Trophoblast cell (in vitro differentiated cells and primary cell): ENCODE measurements at regions not wholly inside any gene's neighbourhood (a gene's known extent, or its start where the extent isn't known, plus 50 kb on each side); places are given as distances from the start of the nearest gene placed in this dataset.

Experiments
- DNase-seq, 2 donors: peaks; one replicate each; pipeline ENCODE4 v3.0.0-alpha.2; 2016
- H2AFZ ChIP-seq: 2 replicates; pipeline ENCODE4 v1.6.1; 2013; ENCODE audit warnings: low read length, moderate library complexity, mild to moderate bottlenecking; ENCODE audit not compliant: insufficient read depth, poor library complexity
- H2AK5ac ChIP-seq: 2 replicates; pipeline ENCODE4 v1.6.1; 2013; ENCODE audit warnings: mild to moderate bottlenecking, low read length
- H2BK120ac ChIP-seq: 2 replicates; pipeline ENCODE4 v1.6.1; 2013; ENCODE audit warnings: low read length, mild to moderate bottlenecking, moderate library complexity; ENCODE audit not compliant: insufficient read depth, poor library complexity
- H2BK12ac ChIP-seq: 2 replicates; pipeline ENCODE4 v1.6.1; 2013; ENCODE audit warnings: mild to moderate bottlenecking, low read length, moderate library complexity
- H2BK5ac ChIP-seq: 2 replicates; pipeline ENCODE4 v1.6.1; 2013; ENCODE audit warnings: low read length, low read depth, moderate library complexity, mild to moderate bottlenecking; ENCODE audit not compliant: poor library complexity
- H3K14ac ChIP-seq: 2 replicates; pipeline ENCODE4 v1.6.1; 2013; ENCODE audit warnings: mild to moderate bottlenecking, low read length
- H3K18ac ChIP-seq: 2 replicates; pipeline ENCODE4 v1.6.1; 2013; ENCODE audit warnings: mild to moderate bottlenecking, low read length
- H3K23ac ChIP-seq: 2 replicates; pipeline ENCODE4 v1.6.1; 2013; ENCODE audit warnings: low read length
- H3K27ac ChIP-seq: 2 replicates; pipeline ENCODE4 v1.5.1; 2013; ENCODE audit warnings: low read depth, mild to moderate bottlenecking, inconsistent platforms, low read length, moderate library complexity
- H3K27me3 ChIP-seq: 2 replicates; pipeline ENCODE4 v1.6.1; 2013; ENCODE audit warnings: inconsistent platforms, mild to moderate bottlenecking, low read length, moderate library complexity; ENCODE audit not compliant: insufficient read depth
- H3K36me3 ChIP-seq, 2 experiments: 1 replicate in 1 of 2; 2 replicates in 1 of 2; pipeline ENCODE4 v1.6.1; 2013; ENCODE audit warnings: low read length in 2 of 2, mild to moderate bottlenecking in 2 of 2, moderate library complexity in 1 of 2; ENCODE audit not compliant: insufficient read depth in 2 of 2, control insufficient read depth in 1 of 2
- H3K4ac ChIP-seq: 2 replicates; pipeline ENCODE4 v1.6.1; 2013; ENCODE audit warnings: low read depth, mild to moderate bottlenecking, low read length, moderate library complexity
- H3K4me1 ChIP-seq, 2 experiments: 1 replicate in 1 of 2; 2 replicates in 1 of 2; pipeline ENCODE4 v1.6.1; 2013; ENCODE audit warnings: low read length in 2 of 2, mild to moderate bottlenecking in 2 of 2, moderate library complexity in 1 of 2; ENCODE audit not compliant: insufficient read depth in 2 of 2, control insufficient read depth in 1 of 2
- H3K4me2 ChIP-seq: 2 replicates; pipeline ENCODE4 v1.6.1; 2013; ENCODE audit warnings: inconsistent platforms, mild to moderate bottlenecking, low read length, moderate library complexity
- H3K4me3 ChIP-seq: 2 replicates; pipeline ENCODE4 v1.5.1; 2013; ENCODE audit warnings: mild to moderate bottlenecking, low read depth, low read length, inconsistent platforms
- H3K79me1 ChIP-seq: one replicate; pipeline ENCODE4 v1.6.1; 2013; ENCODE audit warnings: low read length
- H3K79me2 ChIP-seq: 2 replicates; pipeline ENCODE4 v1.6.1; 2013; ENCODE audit warnings: low read length, mild to moderate bottlenecking; ENCODE audit not compliant: control insufficient read depth, insufficient read depth, poor library complexity
- H3K9ac ChIP-seq: 2 replicates; pipeline ENCODE4 v1.6.1; 2013; ENCODE audit warnings: mild to moderate bottlenecking, low read length
- H3K9me3 ChIP-seq: 2 replicates; pipeline ENCODE4 v1.6.1; 2013; ENCODE audit warnings: low read depth, mild to moderate bottlenecking, control low read depth, inconsistent platforms, low read length; ENCODE audit not compliant: insufficient read depth
- H4K12ac ChIP-seq: 2 replicates; pipeline ENCODE4 v1.6.1; 2013; ENCODE audit warnings: low read depth, mild to moderate bottlenecking, low read length, moderate library complexity
- H4K8ac ChIP-seq: 2 replicates; pipeline ENCODE4 v1.6.1; 2013; ENCODE audit warnings: low read depth, mild to moderate bottlenecking, low read length, moderate library complexity
- H4K91ac ChIP-seq: one replicate; pipeline ENCODE4 v1.6.1; 2013; ENCODE audit warnings: low read depth, mild to moderate bottlenecking, low read length, moderate library complexity
- WGBS: extraction: QIAGEN DNeasy Blood & Tissue Kit; methylation state at CpG from one replicate; pipeline ENCODE4 v1.1.7; 2013; ENCODE audit warnings: missing lambda C conversion rate; ENCODE audit not compliant: insufficient read length, insufficient coverage; ENCODE audit errors: extremely low coverage; 5-methylcytosine and 5-hydroxymethylcytosine counted together

- Histone ChIP-seq H2AFZ (no peak overlapping the region), H4K91ac (no peak overlapping the region), H3K27ac (no peak overlapping the region), H3K9ac (no peak overlapping the region), H3K4me1 (no peaks in the 10 kb centered on the region), H4K12ac (no peak overlapping the region), H2BK12ac (no peak overlapping the region), H3K4me2 (no peak overlapping the region), H2BK120ac (no peak overlapping the region), H3K4ac (no peak overlapping the region), H3K18ac (no peak overlapping the region), H3K4me3 (no peak overlapping the region), H3K9me3 (no peaks in the 10 kb centered on the region), H2BK5ac (no peak overlapping the region), H3K14ac (no peak overlapping the region), H2AK5ac (no peak overlapping the region), H3K79me2 (no peaks in the 10 kb centered on the region), H3K27me3 (no peaks in the 10 kb centered on the region), H3K79me1 (no peaks in the 10 kb centered on the region), H3K23ac (no peak overlapping the region), H3K36me3 (no peaks in the 10 kb centered on the region), H4K8ac (no peak overlapping the region)
- no peak for DNase-seq
- WGBS, result no CpG with 5 or more reads among the region's 1 CpG
Observed at GRCh38 chr1:186775881-186776560, 52.7 kb upstream of the PLA2G4A start.

GRCh38 chr1:186775036-186775435, 53.7 kb upstream of the PLA2G4A start:
- H3K9me3 ChIP-seq, result no peaks in the 10 kb centered on the region

GRCh38 chr1:186772228-186772627, 56.5 kb upstream of the PLA2G4A start:
- WGBS, result no CpG with 5 or more reads among the region's 3 CpGs
- Histone ChIP-seq H2AFZ (no peak overlapping the region), H4K8ac (no peak overlapping the region), H4K12ac (no peak overlapping the region), H3K23ac (no peak overlapping the region), H3K14ac (no peak overlapping the region), H4K91ac (no peak overlapping the region), H3K36me3 (no peaks in the 10 kb centered on the region), H2AK5ac (no peak overlapping the region), H3K18ac (no peak overlapping the region), H3K4me3 (no peak overlapping the region), H2BK12ac (no peak overlapping the region), H3K27me3 (no peaks in the 10 kb centered on the region), H3K4ac (no peak overlapping the region), H3K79me2 (no peaks in the 10 kb centered on the region), H3K9me3 (no peaks in the 10 kb centered on the region), H3K4me2 (no peak overlapping the region), H3K9ac (no peak overlapping the region), H3K27ac (no peak overlapping the region), H2BK5ac (no peak overlapping the region), H3K4me1 (no peaks in the 10 kb centered on the region), H2BK120ac (no peak overlapping the region), H3K79me1 (no peaks in the 10 kb centered on the region)
- DNase-seq, result no peak

More at GRCh38 chr1:186775036-186775435, 53.7 kb upstream of the PLA2G4A start:
- Histone ChIP-seq H3K27me3 (no peaks in the 10 kb centered on the region), H3K14ac (no peak overlapping the region), H2BK12ac (no peak overlapping the region), H3K4me2 (no peak overlapping the region), H4K12ac (no peak overlapping the region), H2AK5ac (no peak overlapping the region), H3K79me1 (no peaks in the 10 kb centered on the region), H3K4me3 (no peak overlapping the region), H3K79me2 (no peaks in the 10 kb centered on the region), H3K36me3 (no peaks in the 10 kb centered on the region), H3K9ac (no peak overlapping the region), H2BK120ac (no peak overlapping the region), H3K23ac (no peak overlapping the region), H3K18ac (no peak overlapping the region), H4K91ac (no peak overlapping the region), H2BK5ac (no peak overlapping the region), H3K27ac (no peak overlapping the region), H3K4ac (no peak overlapping the region), H2AFZ (no peak overlapping the region), H3K4me1 (no peaks in the 10 kb centered on the region), H4K8ac (no peak overlapping the region)
- no CpG with 5 or more reads among the region's 2 CpGs for WGBS
- DNase-seq, result no peak

- Histone ChIP-seq H2BK120ac (no peak overlapping the region), H2BK12ac (no peak overlapping the region), H3K27me3 (no peaks in the 10 kb centered on the region), H2BK5ac (no peak overlapping the region), H4K12ac (no peak overlapping the region), H3K14ac (no peak overlapping the region), H2AFZ (no peak overlapping the region), H3K23ac (no peak overlapping the region), H4K91ac (no peak overlapping the region), H3K4ac (no peak overlapping the region), H3K79me1 (no peaks in the 10 kb centered on the region), H3K9ac (no peak overlapping the region), H3K9me3 (no peaks in the 10 kb centered on the region), H3K4me2 (no peak overlapping the region), H4K8ac (no peak overlapping the region), H3K4me3 (no peak overlapping the region), H3K79me2 (no peaks in the 10 kb centered on the region), H3K36me3 (no peaks in the 10 kb centered on the region), H3K4me1 (peaks cover 0 to 5% of the 10 kb centered on the region in 2 experiments), H3K27ac (no peak overlapping the region), H3K18ac (no peak overlapping the region), H2AK5ac (no peak overlapping the region)
- no CpG with 5 or more reads among the region's 1 CpG for WGBS
- DNase-seq, result no peak
Observed at GRCh38 chr1:186770421-186770820, 58.3 kb upstream of the PLA2G4A start.
